HCT116 (cell line): ENCODE measurements at regions not wholly inside any gene's neighbourhood (a gene's known extent, or its start where the extent isn't known, plus 50 kb on each side); places are given as distances from the start of the nearest gene placed in this dataset.

Experiments used
- ATAC-seq: fragments of 200-7000 bp; cut with Tn5 transposase; 2 replicates; pipeline ENCODE4 v1.9.1; 2020; ENCODE audit warnings: mild to moderate bottlenecking, moderate library complexity
- BruUV-seq: library from RNA; stranded (reverse); fragments of 400-500 nt; replicated peaks from 2 replicates; lab custom pipeline; 2021; lab: Mats Ljungman, UMichigan
- CTCF ChIA-PET: fragments of 300-600 bp; sonication (Branson Sonifier 250); formaldehyde crosslinking; loops from one replicate; lab custom pipeline; 2021; ENCODE audit warnings: antibody characterized with exemption; lab: Charles Lee
- POLR2A ChIA-PET: fragments of 300-600, 350-600 bp; sonication (Branson Sonifier 250); formaldehyde crosslinking; loops from one replicate; lab custom pipeline; 2021; ENCODE audit warnings: antibody characterized with exemption; lab: Charles Lee
- RAD21 ChIA-PET, 2 experiments: fragments of 300-600 bp; sonication (Branson Sonifier 250); formaldehyde crosslinking; loops; one replicate each; lab custom pipeline; 2023; ENCODE audit warnings: low total read pairs in 2 of 2; ENCODE audit not compliant: uncharacterized antibody in 2 of 2, unreplicated experiment in 2 of 2, low non-redundant PET in 1 of 2; lab: Charles Lee
- DNase-seq: peaks from one replicate; pipeline ENCODE4 v3.0.0-alpha.2; 2010; ENCODE audit warnings: low read depth, low spot score
- H2AFZ ChIP-seq: fragments of 200-600 bp; shearing (Covaris generic), sonication (generic); 2 replicates; pipeline ENCODE4 v1.6.1; 2017; ENCODE audit warnings: low read depth, mixed run types, mixed read lengths, antibody characterized with exemption, low read length; ENCODE audit not compliant: poor library complexity, severe bottlenecking
- H3K27ac ChIP-seq: 2 replicates; pipeline ENCODE4 v1.5.1; 2012; ENCODE audit warnings: low read depth, low read length
- H3K27me3 ChIP-seq: fragments of 200-600 bp; sonication (generic); 2 replicates; pipeline ENCODE4 v1.6.1; 2016; ENCODE audit warnings: mixed run types, low read length, mixed read lengths; ENCODE audit not compliant: insufficient read depth
- H3K36me3 ChIP-seq, 2 experiments: fragments of 200-500 bp in 1 of 2; fragments of 200-600 bp in 1 of 2; sonication (Bioruptor generic) in 1 of 2; sonication (generic) in 1 of 2; 2 replicates each; pipeline versions ENCODE4 v1.5.1 to v1.6.1; 2014 to 2016; ENCODE audit warnings: low read length in 2 of 2, inconsistent platforms in 1 of 2, mixed read lengths in 1 of 2, mixed run types in 1 of 2; ENCODE audit not compliant: insufficient read depth in 2 of 2, control insufficient read depth in 1 of 2
- H3K4me1 ChIP-seq, 2 experiments: fragments of 200-600 bp in 1 of 2; sonication (generic) in 1 of 2; 2 replicates each; pipeline versions ENCODE4 v1.5.1 to v1.6.1; 2012 to 2017; ENCODE audit warnings: low read length in 2 of 2, inconsistent platforms in 1 of 2, mild to moderate bottlenecking in 1 of 2, mixed read lengths in 1 of 2, mixed run types in 1 of 2, moderate library complexity in 1 of 2; ENCODE audit not compliant: insufficient read depth in 2 of 2, control insufficient read depth in 1 of 2
- H3K4me2 ChIP-seq: fragments of 200-600 bp; sonication (generic); 2 replicates; pipeline ENCODE4 v1.6.1; 2017; ENCODE audit warnings: mixed run types, low read length, mixed read lengths
- H3K4me3 ChIP-seq, 2 experiments: fragments of 200-600 bp in 1 of 2; sonication (generic) in 1 of 2; replicated peaks in 1 of 2; 2 replicates each; pipeline ENCODE4 v1.5.1; 2011 to 2016; ENCODE audit warnings: low read length in 2 of 2, control low read depth in 1 of 2, low read depth in 1 of 2, mild to moderate bottlenecking in 1 of 2, mixed read lengths in 1 of 2, mixed run types in 1 of 2
- H3K79me2 ChIP-seq: fragments of 200-600 bp; sonication (generic); 2 replicates; pipeline ENCODE4 v1.6.1; 2017; ENCODE audit warnings: mild to moderate bottlenecking, mixed run types, low read length, moderate library complexity, mixed read lengths; ENCODE audit not compliant: insufficient read depth
- H3K9ac ChIP-seq: fragments of 200-600 bp; sonication (generic); 2 replicates; pipeline ENCODE4 v1.6.1; 2016; ENCODE audit warnings: low read length, mixed read lengths
- H3K9me2 ChIP-seq: fragments of 200-600 bp; sonication (generic), shearing (Covaris generic); 2 replicates; pipeline ENCODE4 v1.6.1; 2017; ENCODE audit warnings: mixed run types, mild to moderate bottlenecking, moderate library complexity; ENCODE audit not compliant: insufficient read depth
- H3K9me3 ChIP-seq, 2 experiments: fragments of 200-500 bp in 1 of 2; fragments of 200-600 bp in 1 of 2; sonication (Bioruptor generic) in 1 of 2; sonication (generic) in 1 of 2; 2 replicates each; pipeline ENCODE4 v1.6.1; 2014 to 2017; ENCODE audit warnings: low read length in 2 of 2, mixed read lengths in 2 of 2, inconsistent platforms in 1 of 2, low read depth in 1 of 2, mild to moderate bottlenecking in 1 of 2, mixed run types in 1 of 2, moderate library complexity in 1 of 2; ENCODE audit not compliant: control insufficient read depth in 1 of 2, insufficient read depth in 1 of 2
- H4K20me1 ChIP-seq: fragments of 200-600 bp; sonication (generic), shearing (Covaris generic); 2 replicates; pipeline ENCODE4 v1.6.1; 2017; ENCODE audit warnings: mixed run types, mild to moderate bottlenecking, moderate library complexity; ENCODE audit not compliant: insufficient read depth
- ATF3 ChIP-seq: IDR thresholded peaks from 2 replicates; pipeline ENCODE4 v1.6.1; 2012
- CBX3 ChIP-seq: IDR thresholded peaks from 2 replicates; pipeline ENCODE4 v1.6.1; 2012; ENCODE audit warnings: low read depth
- CTCF ChIP-seq, 3 experiments: fragments of 200-600 bp in 1 of 3; sonication (generic) in 1 of 3; IDR thresholded peaks in 2 of 3; conservative IDR thresholded peaks in 1 of 3; 2 replicates each; pipeline ENCODE4 v1.5.1; 2012 to 2017; ENCODE audit warnings: low read depth in 2 of 3, low read length in 2 of 3, antibody characterized with exemption in 1 of 3, borderline replicate concordance in 1 of 3, control low read depth in 1 of 3, mild to moderate bottlenecking in 1 of 3, mixed read lengths in 1 of 3, mixed run types in 1 of 3, moderate library complexity in 1 of 3; ENCODE audit not compliant: insufficient read depth in 1 of 3
- ELF1 ChIP-seq: IDR thresholded peaks from 2 replicates; pipeline ENCODE4 v1.6.1; 2012; ENCODE audit warnings: low read depth, borderline replicate concordance
- EZH2 ChIP-seq: fragments of 200-600 bp; sonication (generic); IDR thresholded peaks from 2 replicates; pipeline ENCODE4 v1.6.1; 2017; ENCODE audit warnings: antibody characterized with exemption, mixed run types
- MAX ChIP-seq: IDR thresholded peaks from 2 replicates; pipeline ENCODE4 v1.6.1; 2012
- POLR2A ChIP-seq: IDR thresholded peaks from 2 replicates; pipeline ENCODE4 v1.7.0; 2011; ENCODE audit warnings: borderline replicate concordance; ENCODE audit not compliant: insufficient read depth, insufficient read length; ENCODE audit errors: extremely low read depth
- POLR2AphosphoS5 ChIP-seq: IDR thresholded peaks from 2 replicates; pipeline ENCODE4 v1.6.1; 2011; ENCODE audit warnings: mild to moderate bottlenecking, low read depth, low read length, moderate library complexity
- REST ChIP-seq: IDR thresholded peaks from 2 replicates; pipeline ENCODE4 v1.6.1; 2012; ENCODE audit warnings: low read depth
- YY1 ChIP-seq: IDR thresholded peaks from 2 replicates; pipeline ENCODE4 v1.6.1; 2011; ENCODE audit warnings: low read length, low read depth, moderate library complexity, mild to moderate bottlenecking; ENCODE audit not compliant: insufficient replicate concordance; ENCODE audit errors: extremely low read depth
- ZFX ChIP-seq: fragments of 450-650 bp; IDR thresholded peaks from 2 replicates; pipeline ENCODE4 v1.6.1; 2017
- ZNF274 ChIP-seq: fragments of 200-500 bp; sonication (Bioruptor generic); IDR thresholded peaks from 2 replicates; pipeline ENCODE4 v1.6.1; 2014; ENCODE audit warnings: mild to moderate bottlenecking, low read depth, low read length, inconsistent platforms
- intact Hi-C: fragments of 100-400 bp; cut with micrococcal nuclease; formaldehyde crosslinking; loops from 2 replicates; pipeline ENCODE4 v1.10.0; 2022

GRCh38 chr13:80584785-80585184, 243.9 kb upstream of the SPRY2 start:
- Histone ChIP-seq H2AFZ (no peak overlapping the region), H3K36me3 (no peaks in the 10 kb centered on the region), H3K27me3 (no peaks in the 10 kb centered on the region), H3K79me2 (no peaks in the 10 kb centered on the region), H3K9me3 (peaks cover 3 to 7% of the 10 kb centered on the region in 2 experiments; a peak in 2 of 4 replicates), H3K4me3 (no peak overlapping the region), H4K20me1 (no peaks in the 10 kb centered on the region), H3K4me1 (no peaks in the 10 kb centered on the region), H3K9me2 (no peaks in the 10 kb centered on the region), H3K9ac (no peak overlapping the region), H3K27ac (no peak overlapping the region), H3K4me2 (no peak overlapping the region)
- no TSS peak for BruUV-seq
- ChIA-PET POLR2A (no interaction called here), RAD21 (no interaction called here), CTCF (no interaction called here)
- no peak for DNase-seq
- TF ChIP-seq MAX (no peak), EZH2 (no peak), ELF1 (no peak), ZFX (no peak), POLR2A (no peak), YY1 (no peak), ZNF274 (no peak), CTCF (IDR thresholded peaks at IDR 0.05 in 2 of 3, conservative IDR thresholded peaks at IDR 0.05 in 1 of 3; ENCODE audit: borderline replicate concordance in 1 of 3, insufficient read depth in 1 of 3, low read depth in 2 of 3, low read length in 2 of 3) (no peak), POLR2AphosphoS5 (no peak), ATF3 (no peak), REST (no peak), CBX3 (no peak)
- intact Hi-C loops, result no loop called here
- no peak for ATAC-seq
